Liver (tissue), 8 donors: ENCODE measurements at regions not wholly inside any gene's neighbourhood (a gene's known extent, or its start where the extent isn't known, plus 50 kb on each side); places are given as distances from the start of the nearest gene placed in this dataset.
A peak's percentile ranks its signal among the peaks of the same experiment; 100 is the strongest.
"Not testable (repeated sequence)": the region's sequence is repeated elsewhere in the genome, so short reads cannot be mapped to it uniquely, and the experiment has no call there.

Experiments used
- DNase-seq: peaks from one replicate; pipeline ENCODE4 v3.0.0-alpha.2; 2017; ENCODE audit warnings: low spot score
- H3K27ac ChIP-seq, 2 donors: one replicate each; pipeline ENCODE4 v1.7.0; 2013; ENCODE audit warnings: inconsistent platforms in 2 of 2, low read length in 2 of 2, control low read depth in 1 of 2, low read depth in 1 of 2, mild to moderate bottlenecking in 1 of 2
- H3K27me3 ChIP-seq, 4 donors: one replicate each; pipeline versions ENCODE4 v1.6.1 to v1.7.0; 2013; ENCODE audit warnings: low read length in 3 of 4, inconsistent platforms in 1 of 4, mild to moderate bottlenecking in 1 of 4, moderate library complexity in 1 of 4; ENCODE audit not compliant: control insufficient read depth in 4 of 4, insufficient read depth in 4 of 4
- H3K36me3 ChIP-seq, 4 donors: one replicate each; pipeline versions ENCODE4 v1.6.1 to v1.7.0; 2013; ENCODE audit warnings: low read length in 3 of 4, mild to moderate bottlenecking in 3 of 4, low read depth in 1 of 4, moderate library complexity in 1 of 4; ENCODE audit not compliant: control insufficient read depth in 4 of 4, insufficient read depth in 3 of 4
- H3K4me1 ChIP-seq, 4 donors: one replicate each; pipeline versions ENCODE4 v1.6.1 to v1.7.0; 2013; ENCODE audit warnings: low read length in 3 of 4, mild to moderate bottlenecking in 3 of 4, moderate library complexity in 1 of 4; ENCODE audit not compliant: control insufficient read depth in 4 of 4, insufficient read depth in 4 of 4
- H3K4me3 ChIP-seq, 3 donors: one replicate each; pipeline versions ENCODE4 v1.6.1 to v1.7.0; 2013; ENCODE audit warnings: low read length in 3 of 3, control low read depth in 1 of 3, low read depth in 1 of 3, mild to moderate bottlenecking in 1 of 3
- H3K9ac ChIP-seq, 2 donors: one replicate each; pipeline ENCODE4 v1.7.0; 2013; ENCODE audit warnings: low read length in 2 of 2, mild to moderate bottlenecking in 2 of 2, moderate library complexity in 2 of 2, control low read depth in 1 of 2, low read depth in 1 of 2
- H3K9me3 ChIP-seq, 4 donors: one replicate each; pipeline versions ENCODE4 v1.6.1 to v1.7.0; 2013; ENCODE audit warnings: low read length in 3 of 4; ENCODE audit not compliant: control insufficient read depth in 4 of 4
- EGR1 ChIP-seq, 2 donors: IDR thresholded peaks; 2 replicates each; pipeline ENCODE4 v1.6.1; 2016 to 2018; ENCODE audit warnings: antibody characterized with exemption in 2 of 2, low read depth in 2 of 2
- FOXA2 ChIP-seq: IDR thresholded peaks from 2 replicates; pipeline ENCODE4 v1.6.1; 2016; ENCODE audit warnings: antibody characterized with exemption
- HNF4A ChIP-seq, 2 donors: conservative IDR thresholded peaks; 2 replicates each; pipeline ENCODE4 v1.6.1; 2016; ENCODE audit warnings: antibody characterized with exemption in 2 of 2, mild to moderate bottlenecking in 2 of 2
- NR2F2 ChIP-seq: IDR thresholded peaks from 2 replicates; pipeline ENCODE4 v1.6.1; 2016; ENCODE audit warnings: antibody characterized with exemption
- SP1 ChIP-seq: IDR thresholded peaks from 2 replicates; pipeline ENCODE4 v1.6.1; 2018; ENCODE audit warnings: antibody characterized with exemption, mild to moderate bottlenecking
- WGBS: extraction: QIAGEN DNeasy Blood & Tissue Kit; methylation state at CpG from one replicate; pipeline ENCODE4 v1.1.7; 2013; 5-methylcytosine and 5-hydroxymethylcytosine counted together
- TF ChIP-seq, protein P1 (sequence below): IDR thresholded peaks from 2 replicates; pipeline ENCODE4 v1.6.1; 2016; ENCODE audit warnings: antibody characterized with exemption
- TF ChIP-seq, protein P2 (sequence below): fragments of 150-350 bp; IDR thresholded peaks from 2 replicates; pipeline ENCODE4 v1.5.1; 2017; ENCODE audit warnings: improper control_type of control experiment, low read depth, low read length; ENCODE audit not compliant: missing input control
- TF ChIP-seq, protein P3 (sequence below): IDR thresholded peaks from 2 replicates; pipeline ENCODE4 v1.6.1; 2016; ENCODE audit warnings: antibody characterized with exemption
- donor health status: healthy.
- donor health status: healthy.
- donor health status: healthy.
- donor health status: healthy.
- donor health status: healthy.

DNA sequence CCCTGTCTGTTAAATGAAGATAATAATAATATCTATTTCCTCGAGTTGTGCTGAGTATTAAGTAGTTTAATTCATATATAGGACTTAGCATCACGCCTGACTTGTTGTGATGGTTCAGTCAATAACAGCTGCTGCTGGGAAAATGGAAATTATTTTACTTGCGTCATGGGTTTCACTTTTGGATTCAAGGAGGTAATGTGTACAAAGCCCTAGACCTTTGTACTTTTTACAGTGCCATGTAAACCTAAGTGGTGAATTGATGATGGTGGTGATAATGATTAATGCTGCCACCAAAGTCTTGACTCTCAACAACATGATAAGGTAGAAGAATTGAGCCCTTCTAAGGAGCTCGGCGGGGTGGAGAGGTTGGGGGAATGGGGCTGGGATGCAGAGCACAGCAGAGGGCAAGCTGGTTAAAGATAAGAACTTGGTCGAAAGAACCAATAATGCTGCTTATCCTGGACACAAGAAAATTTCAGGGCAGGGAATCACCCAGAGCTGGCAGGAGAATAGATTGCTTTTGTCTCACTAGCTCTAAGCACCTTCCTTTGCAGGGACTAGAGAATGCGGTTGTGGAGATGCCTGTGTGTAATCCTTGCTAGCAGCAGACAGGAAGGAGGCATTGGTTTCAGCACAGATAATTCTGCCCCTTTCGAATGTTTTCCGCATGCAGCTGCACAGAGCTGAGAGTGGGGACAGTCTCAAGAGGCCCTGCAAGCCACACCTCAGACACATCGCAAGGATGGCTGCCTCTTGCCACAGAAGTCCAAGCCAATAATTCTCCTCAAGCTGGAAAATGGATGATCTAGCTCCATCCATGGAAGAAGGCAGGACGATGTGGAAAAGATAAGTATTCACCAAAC, 187.1 kb downstream of the TMEM114 start:
- H3K4me1 ChIP-seq, result peaks cover 0 to 6% (median 1%) of the 10 kb centered on the region in 4 donors
- no peaks in the 10 kb centered on the region for H3K27me3 ChIP-seq
- no peak for DNase-seq
- TF ChIP-seq, protein P1, sequence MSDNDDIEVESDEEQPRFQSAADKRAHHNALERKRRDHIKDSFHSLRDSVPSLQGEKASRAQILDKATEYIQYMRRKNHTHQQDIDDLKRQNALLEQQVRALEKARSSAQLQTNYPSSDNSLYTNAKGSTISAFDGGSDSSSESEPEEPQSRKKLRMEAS, result no peak
- no peak for TF ChIP-seq SP1
- no peak for TF ChIP-seq FOXA2
- peak; percentile 36 to 53 for TF ChIP-seq HNF4A (conservative IDR thresholded peaks at IDR 0.05)
- TF ChIP-seq, protein P2, sequence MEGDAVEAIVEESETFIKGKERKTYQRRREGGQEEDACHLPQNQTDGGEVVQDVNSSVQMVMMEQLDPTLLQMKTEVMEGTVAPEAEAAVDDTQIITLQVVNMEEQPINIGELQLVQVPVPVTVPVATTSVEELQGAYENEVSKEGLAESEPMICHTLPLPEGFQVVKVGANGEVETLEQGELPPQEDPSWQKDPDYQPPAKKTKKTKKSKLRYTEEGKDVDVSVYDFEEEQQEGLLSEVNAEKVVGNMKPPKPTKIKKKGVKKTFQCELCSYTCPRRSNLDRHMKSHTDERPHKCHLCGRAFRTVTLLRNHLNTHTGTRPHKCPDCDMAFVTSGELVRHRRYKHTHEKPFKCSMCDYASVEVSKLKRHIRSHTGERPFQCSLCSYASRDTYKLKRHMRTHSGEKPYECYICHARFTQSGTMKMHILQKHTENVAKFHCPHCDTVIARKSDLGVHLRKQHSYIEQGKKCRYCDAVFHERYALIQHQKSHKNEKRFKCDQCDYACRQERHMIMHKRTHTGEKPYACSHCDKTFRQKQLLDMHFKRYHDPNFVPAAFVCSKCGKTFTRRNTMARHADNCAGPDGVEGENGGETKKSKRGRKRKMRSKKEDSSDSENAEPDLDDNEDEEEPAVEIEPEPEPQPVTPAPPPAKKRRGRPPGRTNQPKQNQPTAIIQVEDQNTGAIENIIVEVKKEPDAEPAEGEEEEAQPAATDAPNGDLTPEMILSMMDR, result no peak
- no peaks in the 10 kb centered on the region for H3K36me3 ChIP-seq
- WGBS, result 51% methylated on average over 11 of the region's 11 CpGs
- no peak overlapping the region for H3K9ac ChIP-seq
- no peak overlapping the region for H3K27ac ChIP-seq
- H3K9me3 ChIP-seq, result no peaks in the 10 kb centered on the region
- H3K4me3 ChIP-seq, result no peak overlapping the region

DNA sequence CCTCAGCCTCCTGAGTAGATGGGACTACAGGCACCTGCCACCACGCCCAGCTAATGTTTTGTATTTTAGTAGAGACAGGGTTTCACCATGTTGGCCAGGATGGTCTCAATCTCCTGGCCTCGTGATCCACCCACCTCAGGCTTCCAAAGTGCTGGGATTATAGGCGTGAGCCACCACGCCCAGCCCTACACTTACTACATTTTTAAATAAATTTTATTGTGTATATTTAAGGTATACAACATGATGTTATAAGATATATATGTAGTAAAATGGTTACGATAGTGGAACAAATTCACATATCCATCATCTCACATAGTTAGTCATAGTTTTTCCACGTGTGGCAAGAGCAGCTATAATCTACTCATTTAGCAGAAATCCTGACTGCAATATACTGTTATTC, 189.6 kb downstream of the TMEM114 start:
- DNase-seq, H3K27ac ChIP-seq, H3K27me3 ChIP-seq, H3K36me3 ChIP-seq, H3K4me1 ChIP-seq, H3K9ac ChIP-seq, H3K9me3 ChIP-seq, H3K4me3 ChIP-seq: not testable (repeated sequence)
- 67% methylated on average over 6 of the region's 6 CpGs for WGBS

DNA sequence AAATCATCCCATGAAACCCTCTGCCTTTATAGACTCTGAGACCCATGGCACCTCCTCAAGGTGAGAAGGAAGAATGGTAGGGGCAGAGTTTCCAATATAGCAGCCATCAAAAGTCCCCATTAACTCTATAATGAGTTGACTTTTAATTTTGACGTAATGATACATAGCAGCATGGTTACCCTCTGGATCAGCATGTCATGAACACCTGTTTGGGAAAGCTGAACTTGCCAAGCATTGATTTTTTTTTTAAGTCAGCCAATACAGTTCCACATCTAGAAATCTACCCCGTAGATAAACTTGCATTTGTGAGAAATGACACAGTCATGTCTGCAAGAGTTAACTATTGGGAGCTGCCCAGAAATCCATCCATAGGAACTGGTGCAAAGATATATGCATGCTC, 191.8 kb downstream of the TMEM114 start:
- H3K27ac ChIP-seq, result no peak overlapping the region
- H3K27me3 ChIP-seq, result no peaks in the 10 kb centered on the region
- peaks cover 0 to 3% (median 1%) of the 10 kb centered on the region in 4 donors for H3K4me1 ChIP-seq
- no peak overlapping the region for H3K9ac ChIP-seq
- H3K4me3 ChIP-seq, result no peak overlapping the region
- no peaks in the 10 kb centered on the region for H3K36me3 ChIP-seq
- TF ChIP-seq, protein P3, sequence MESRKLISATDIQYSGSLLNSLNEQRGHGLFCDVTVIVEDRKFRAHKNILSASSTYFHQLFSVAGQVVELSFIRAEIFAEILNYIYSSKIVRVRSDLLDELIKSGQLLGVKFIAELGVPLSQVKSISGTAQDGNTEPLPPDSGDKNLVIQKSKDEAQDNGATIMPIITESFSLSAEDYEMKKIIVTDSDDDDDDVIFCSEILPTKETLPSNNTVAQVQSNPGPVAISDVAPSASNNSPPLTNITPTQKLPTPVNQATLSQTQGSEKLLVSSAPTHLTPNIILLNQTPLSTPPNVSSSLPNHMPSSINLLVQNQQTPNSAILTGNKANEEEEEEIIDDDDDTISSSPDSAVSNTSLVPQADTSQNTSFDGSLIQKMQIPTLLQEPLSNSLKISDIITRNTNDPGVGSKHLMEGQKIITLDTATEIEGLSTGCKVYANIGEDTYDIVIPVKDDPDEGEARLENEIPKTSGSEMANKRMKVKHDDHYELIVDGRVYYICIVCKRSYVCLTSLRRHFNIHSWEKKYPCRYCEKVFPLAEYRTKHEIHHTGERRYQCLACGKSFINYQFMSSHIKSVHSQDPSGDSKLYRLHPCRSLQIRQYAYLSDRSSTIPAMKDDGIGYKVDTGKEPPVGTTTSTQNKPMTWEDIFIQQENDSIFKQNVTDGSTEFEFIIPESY, result no peak
- no peak for TF ChIP-seq EGR1 (IDR thresholded peaks at IDR 0.05; ENCODE audit: low read depth in 2 of 2)
- no peaks in the 10 kb centered on the region for H3K9me3 ChIP-seq
- no peak for DNase-seq
- 83% methylated on average over 2 of the region's 2 CpGs for WGBS

DNA sequence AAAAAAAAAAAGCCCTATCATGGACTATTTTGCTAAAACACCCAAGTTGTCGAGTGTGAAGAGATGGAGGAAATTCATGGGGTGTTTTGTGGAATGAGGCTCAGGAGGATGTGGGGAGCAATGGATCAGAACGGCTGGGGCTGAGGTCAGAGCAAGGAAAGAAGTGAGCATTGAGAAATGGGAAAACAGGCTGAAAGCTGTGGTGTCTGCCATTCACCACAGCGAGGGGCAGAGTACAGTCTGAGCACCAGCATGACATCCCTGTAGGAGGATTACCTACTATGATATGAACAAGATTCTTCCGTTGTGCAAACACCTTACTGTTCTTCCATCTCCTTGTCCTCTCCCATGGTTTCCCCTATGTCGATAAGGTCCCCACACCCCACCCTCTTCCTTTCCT, 193.1 kb downstream of the TMEM114 start:
- WGBS, result 72% methylated on average over 5 of the region's 5 CpGs

More for the DNA sequence above, 193.1 kb downstream of the TMEM114 start:
- no peak for TF ChIP-seq NR2F2
- no peaks in the 10 kb centered on the region for H3K9me3 ChIP-seq
- H3K4me1 ChIP-seq, result no peaks in the 10 kb centered on the region
- DNase-seq, result no peak
- no peak overlapping the region for H3K4me3 ChIP-seq
- no peaks in the 10 kb centered on the region for H3K27me3 ChIP-seq
- H3K36me3 ChIP-seq, result no peaks in the 10 kb centered on the region
- no peak overlapping the region for H3K9ac ChIP-seq
- no peak overlapping the region for H3K27ac ChIP-seq
